SH-SY5Y (cell line): ENCODE measurements at regions not wholly inside any gene's neighbourhood (a gene's known extent, or its start where the extent isn't known, plus 50 kb on each side); places are given as distances from the start of the nearest gene placed in this dataset.

ENCODE experiments used
- GATA2 ChIP-seq: IDR thresholded peaks from 2 replicates; pipeline ENCODE4 v1.6.1; 2011; ENCODE audit warnings: mild to moderate bottlenecking, low read depth, low read length
- GATA3 ChIP-seq: IDR thresholded peaks from 2 replicates; pipeline ENCODE4 v1.6.1; 2011; ENCODE audit warnings: low read depth, mild to moderate bottlenecking, low read length, moderate library complexity

- TF ChIP-seq GATA2 (no peak), GATA3 (no peak)
Observed at GRCh38 chr18:38007676-38008330, 442.2 kb upstream of the CELF4 start.

GRCh38 chr18:38007026-38007425 lies 441.4 kb upstream of the CELF4 start:
- no peak for TF ChIP-seq GATA2
- TF ChIP-seq GATA3, result no peak

GRCh38 chr18:38006541-38006940 lies 440.9 kb upstream of the CELF4 start:
- no peak for TF ChIP-seq GATA3
- TF ChIP-seq GATA2, result no peak

- TF ChIP-seq GATA3 (no peak), GATA2 (no peak)
Observed at GRCh38 chr18:37997695-37998094, 432.1 kb upstream of the CELF4 start.

GRCh38 chr18:37987901-37988300 lies 422.3 kb upstream of the CELF4 start:
- TF ChIP-seq GATA3 (no peak), GATA2 (no peak)

- no peak for TF ChIP-seq GATA3
- no peak for TF ChIP-seq GATA2
Observed at GRCh38 chr18:37986665-37987064, 421.1 kb upstream of the CELF4 start.

- TF ChIP-seq GATA3, result no peak
- no peak for TF ChIP-seq GATA2
Observed at GRCh38 chr18:37985126-37985525, 419.5 kb upstream of the CELF4 start.

- TF ChIP-seq GATA3, result no peak
- TF ChIP-seq GATA2, result no peak
Observed at GRCh38 chr18:37980556-37980955, 415.0 kb upstream of the CELF4 start.

- no peak for TF ChIP-seq GATA2
- TF ChIP-seq GATA3, result no peak
Observed at GRCh38 chr18:37975446-37975845, 409.8 kb upstream of the CELF4 start.

GRCh38 chr18:37967261-37967660 lies 401.7 kb upstream of the CELF4 start:
- TF ChIP-seq GATA2 (no peak), GATA3 (no peak)

- TF ChIP-seq GATA3 (no peak), GATA2 (no peak)
Observed at GRCh38 chr18:37965572-37965970, 400.0 kb upstream of the CELF4 start.

- TF ChIP-seq GATA3 (no peak), GATA2 (no peak)
Observed at GRCh38 chr18:37964885-37965571, 399.4 kb upstream of the CELF4 start.

- TF ChIP-seq GATA3, result no peak
- TF ChIP-seq GATA2, result no peak
Observed at GRCh38 chr18:37963837-37964236, 398.2 kb upstream of the CELF4 start.

GRCh38 chr18:37962316-37962966 lies 396.8 kb upstream of the CELF4 start:
- no peak for TF ChIP-seq GATA3
- no peak for TF ChIP-seq GATA2

GRCh38 chr18:37958499-37958898 lies 392.9 kb upstream of the CELF4 start:
- TF ChIP-seq GATA3, result no peak
- TF ChIP-seq GATA2, result no peak

- TF ChIP-seq GATA2 (no peak), GATA3 (no peak)
Observed at GRCh38 chr18:37956902-37957301, 391.3 kb upstream of the CELF4 start.
